ENCODE measurements at regions not wholly inside any gene's neighbourhood (a gene's known extent, or its start where the extent isn't known, plus 50 kb on each side); places are given as distances from the start of the nearest gene placed in this dataset.
A peak's percentile ranks its signal among the peaks of the same experiment; 100 is the strongest.

DNA sequence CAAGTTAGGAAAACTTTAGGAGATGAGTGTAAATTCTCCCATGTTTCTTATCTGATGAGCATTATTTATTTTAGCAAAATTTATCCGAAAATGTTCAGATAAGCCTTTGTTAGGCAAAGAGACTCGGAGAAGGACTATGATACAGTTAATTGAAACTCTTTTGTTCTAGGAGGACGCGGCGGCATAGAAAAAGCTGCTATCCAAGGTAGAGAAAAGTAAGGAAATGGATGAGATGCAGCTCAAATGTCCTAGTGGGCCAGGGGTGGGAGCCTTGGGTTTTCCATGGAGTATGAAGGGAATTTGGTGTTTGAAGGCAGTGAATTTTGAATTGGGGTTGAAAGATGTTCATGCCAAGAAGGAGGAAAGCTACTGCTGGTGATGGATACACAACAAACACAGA lies 1504.5 kb downstream of the AACS start:
- no peak for DNase-seq (ENCODE audit: low read depth, low spot score)

DNA sequence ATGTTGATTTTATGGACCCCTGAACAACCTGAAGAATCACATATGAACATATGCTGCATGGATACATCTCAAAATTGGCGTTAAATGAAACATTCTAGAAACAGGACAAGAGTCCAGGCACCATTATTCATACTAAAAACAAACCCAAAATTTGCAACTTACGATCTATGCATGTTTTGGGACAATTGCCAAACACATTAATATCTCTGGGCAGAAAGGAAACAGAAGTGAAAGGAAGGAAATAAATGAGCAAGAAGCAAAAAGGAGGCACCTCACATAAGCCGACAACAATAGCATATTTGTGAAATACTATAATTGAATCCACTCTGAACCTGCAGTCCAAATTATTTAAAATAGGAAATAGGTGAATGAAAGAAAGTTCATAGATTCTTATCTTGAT lies 1505.3 kb downstream of the AACS start:
- no peak for DNase-seq (ENCODE audit: low read depth, low spot score)

- no peak for DNase-seq (ENCODE audit: low read depth, low spot score)
Observed at GRCh38 chr12:126572170-126572569, 1506.9 kb downstream of the AACS start.

DNA sequence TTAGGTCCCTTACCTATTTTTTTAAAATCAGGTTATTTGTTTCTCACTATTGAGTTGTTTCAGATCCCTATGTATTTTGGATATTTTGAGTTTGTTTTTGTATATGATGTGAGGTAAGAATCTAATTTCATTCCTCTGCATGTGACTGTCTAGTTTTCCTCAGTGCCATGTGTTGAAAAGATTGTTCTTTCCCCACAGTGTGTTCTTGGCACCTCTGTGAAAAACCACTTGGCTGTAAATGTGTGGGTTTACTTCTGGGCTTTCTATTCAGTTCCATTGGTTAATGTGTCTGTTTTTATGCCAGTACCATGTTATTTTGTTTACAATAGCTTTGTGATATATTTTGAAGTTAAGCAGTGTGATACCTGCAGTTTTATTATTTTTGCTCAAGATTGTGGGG lies 1516.4 kb downstream of the AACS start:
- no peak for DNase-seq (ENCODE audit: low read depth, low spot score)

DNA sequence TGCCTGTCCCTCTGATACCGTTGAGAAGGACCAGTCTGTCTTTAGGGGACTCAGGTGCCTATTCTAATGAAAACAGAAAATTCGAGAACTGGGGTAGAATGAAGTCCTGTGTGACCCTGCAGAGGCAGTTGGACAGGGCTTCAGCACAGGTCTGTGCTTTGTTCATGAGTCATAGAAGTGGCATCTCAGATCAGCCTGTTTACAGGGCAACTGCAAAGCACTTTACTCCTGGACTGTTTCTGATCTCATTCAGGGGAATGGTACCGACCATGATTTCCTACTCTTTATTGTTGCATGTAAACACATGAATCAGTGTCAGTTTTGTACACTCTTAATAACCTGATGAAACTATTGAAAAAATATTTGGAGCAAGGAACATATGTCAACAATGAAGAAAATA lies 1517.0 kb downstream of the AACS start:
- peak; percentile 77 for DNase-seq (ENCODE audit: low read depth, low spot score)

GRCh38 chr12:126588586-126589249 lies 1523.5 kb downstream of the AACS start:
- DNase-seq (ENCODE audit: low read depth, low spot score) = peak; percentile 57

DNA sequence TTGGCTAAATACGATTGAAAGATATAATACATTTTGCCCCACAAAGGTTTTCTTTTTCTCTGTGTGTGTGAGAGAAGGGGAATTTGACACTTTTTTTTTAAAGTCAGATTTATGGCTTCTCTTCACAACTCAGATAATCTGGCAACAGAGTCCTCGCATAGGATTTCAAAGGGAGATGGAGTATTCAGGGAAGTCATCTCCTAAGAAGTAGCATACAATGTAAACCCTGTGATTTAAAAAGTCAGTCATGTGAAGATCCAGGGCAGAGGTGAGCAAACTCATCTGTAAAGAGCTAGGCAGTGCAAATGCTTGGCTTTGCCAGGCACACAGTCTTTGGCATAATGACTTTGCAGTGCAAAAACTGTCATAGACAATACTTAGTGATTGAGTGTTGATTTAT lies 1526.3 kb downstream of the AACS start:
- DNase-seq (ENCODE audit: low read depth, low spot score) = no peak

DNA sequence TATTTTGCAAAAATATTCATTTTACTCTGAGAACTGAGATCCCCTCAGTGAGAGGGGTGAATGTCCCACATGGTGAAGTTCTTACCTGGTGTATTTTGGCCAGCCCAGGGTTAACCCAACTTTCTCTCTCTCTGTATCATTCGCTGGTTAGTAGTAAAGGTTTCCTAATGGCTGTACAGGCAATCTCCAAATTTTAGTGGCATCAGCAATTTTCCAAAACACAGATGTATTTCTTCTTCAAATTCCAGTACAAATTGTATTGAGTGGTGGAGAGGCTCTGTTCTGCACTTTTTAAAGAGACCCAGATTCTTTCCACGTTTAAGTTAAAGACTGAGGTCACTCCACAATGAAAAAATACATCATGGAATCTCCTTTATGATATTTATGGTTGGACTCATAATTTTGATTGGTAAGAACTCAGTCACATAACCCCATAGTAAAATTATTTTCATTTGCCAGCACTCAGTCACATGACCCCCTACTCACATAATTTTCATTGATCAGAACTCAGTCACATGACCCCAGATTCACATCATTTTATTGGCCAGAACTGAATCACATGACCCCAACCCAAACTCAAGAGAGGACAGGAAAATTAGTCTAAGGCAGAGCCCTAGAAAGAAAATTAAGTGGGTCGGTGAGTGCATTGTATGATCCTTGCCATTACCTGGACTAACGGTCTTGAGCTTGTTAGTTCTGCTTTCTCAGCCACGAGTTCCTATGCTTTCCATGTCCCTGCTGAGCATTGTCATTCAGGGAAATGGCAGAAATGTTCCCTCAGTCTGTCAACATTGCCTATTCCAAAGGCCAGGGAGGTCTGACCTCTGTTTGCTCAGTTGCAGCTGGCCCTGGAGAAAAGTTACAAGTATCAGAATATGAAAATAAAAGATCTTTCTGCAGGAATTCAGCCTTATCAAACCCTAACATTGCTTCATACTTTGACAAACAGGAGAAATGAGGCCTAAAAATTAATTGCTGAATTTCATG lies 1536.2 kb downstream of the AACS start:
- no peak for DNase-seq (ENCODE audit: low read depth, low spot score)

- DNase-seq (ENCODE audit: low read depth, low spot score) = no peak
Observed at GRCh38 chr12:126602612-126603011, 1537.4 kb downstream of the AACS start.

GRCh38 chr12:126607157-126607556 lies 1541.9 kb downstream of the AACS start:
- no peak for DNase-seq (ENCODE audit: low read depth, low spot score)

- no peak for DNase-seq (ENCODE audit: low read depth, low spot score)
Observed at GRCh38 chr12:126607867-126608266, 1542.6 kb downstream of the AACS start.

GRCh38 chr12:126608607-126609175 lies 1543.5 kb downstream of the AACS start:
- no peak for DNase-seq (ENCODE audit: low read depth, low spot score)

- no peak for DNase-seq (ENCODE audit: low read depth, low spot score)
Observed at GRCh38 chr12:126616441-126616840, 1551.2 kb downstream of the AACS start.

- no peak for DNase-seq (ENCODE audit: low read depth, low spot score)
Observed at GRCh38 chr12:126617312-126617711, 1552.1 kb downstream of the AACS start.

- no peak for DNase-seq (ENCODE audit: low read depth, low spot score)
Observed at GRCh38 chr12:126627596-126627995, 1562.4 kb downstream of the AACS start.

DNA sequence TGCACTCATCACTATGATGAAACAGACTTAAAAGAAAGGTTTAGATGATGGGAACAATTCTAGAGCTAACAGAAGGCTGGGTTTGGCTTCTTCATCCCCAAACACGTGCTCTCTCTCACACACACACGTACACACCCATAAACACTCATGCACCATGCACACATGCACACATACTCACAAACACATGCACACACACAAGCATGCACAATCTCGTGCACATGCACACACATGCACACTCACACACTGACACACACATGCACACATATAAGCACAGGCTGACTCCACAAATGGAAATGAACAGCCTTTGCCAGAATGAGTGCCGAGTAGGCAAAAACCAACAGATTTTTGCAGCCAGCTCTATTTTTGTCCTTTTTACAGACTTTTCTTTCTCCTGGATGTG lies 1571.6 kb downstream of the AACS start:
- no peak for DNase-seq (ENCODE audit: low read depth, low spot score)

GRCh38 chr12:126644236-126645020 lies 1579.2 kb downstream of the AACS start:
- DNase-seq (ENCODE audit: low read depth, low spot score) = peak; percentile 8

GRCh38 chr12:126648074-126648473 lies 1582.8 kb downstream of the AACS start:
- no peak for DNase-seq (ENCODE audit: low read depth, low spot score)

DNA sequence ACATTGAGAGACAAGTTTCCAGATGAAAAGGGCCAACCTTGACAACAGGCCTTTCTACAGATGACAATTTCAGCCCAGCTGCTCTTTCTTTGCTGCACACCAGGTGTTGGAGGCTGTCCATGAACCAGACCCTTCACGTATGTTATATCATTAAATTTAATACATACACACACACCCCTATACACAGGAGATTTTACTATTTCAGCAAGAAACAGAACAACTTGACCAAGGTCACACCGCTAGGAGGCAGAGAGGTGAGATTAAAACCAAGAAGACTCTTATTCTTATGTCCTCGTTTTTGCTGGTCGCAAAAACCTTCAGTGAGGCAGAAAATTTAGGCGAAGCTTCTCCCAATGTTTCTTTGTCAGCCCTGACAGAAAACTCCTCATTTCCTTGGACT lies 1585.9 kb downstream of the AACS start:
- DNase-seq (ENCODE audit: low read depth, low spot score) = no peak

- DNase-seq (ENCODE audit: low read depth, low spot score) = peak; percentile 20
Observed at GRCh38 chr12:126663304-126664094, 1598.3 kb downstream of the AACS start.

DNA sequence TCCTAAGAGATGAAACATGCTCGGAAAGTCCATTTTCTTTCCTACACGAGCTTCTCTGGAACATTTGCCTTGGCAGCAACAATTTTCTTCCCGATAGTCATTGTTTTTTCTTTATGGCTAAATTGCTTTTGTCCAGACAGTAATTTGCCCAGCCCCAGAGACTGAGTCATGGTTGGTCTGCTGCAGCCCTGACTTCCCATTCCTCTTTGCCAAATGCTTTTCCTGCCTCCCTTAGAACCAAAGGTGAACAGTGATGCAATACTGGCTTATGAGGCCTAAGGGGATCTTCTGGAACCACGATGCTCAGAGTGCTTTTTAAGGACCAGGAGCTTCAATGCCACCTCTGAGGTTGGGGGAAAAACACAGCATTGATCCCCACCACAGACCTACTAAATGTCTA lies 1599.6 kb upstream of the TMEM132C start:
- DNase-seq (ENCODE audit: low read depth, low spot score) = peak; percentile 81
